ENCODE measurements at regions not wholly inside any gene's neighbourhood (a gene's known extent, or its start where the extent isn't known, plus 50 kb on each side); places are given as distances from the start of the nearest gene placed in this dataset.

GRCh38 chr6:1028723-1029122 lies 283.2 kb upstream of the FOXQ1 start:
- Histone ChIP-seq H3K27me3 (ENCODE audit: insufficient read depth) (peaks cover 13% of the 10 kb centered on the region), H3K36me3 (replicated peaks in 1 of 2; ENCODE audit: control insufficient read depth in 1 of 2, insufficient read depth in 2 of 2, low read length in 1 of 2) (no peaks in the 10 kb centered on the region), H3K4me2 (no peak overlapping the region), H2AFZ (ENCODE audit: low read depth) (no peak overlapping the region), H3K9me2 (no peaks in the 10 kb centered on the region), H3K4me3 (ENCODE audit: low read depth in 2 of 2, low read length in 1 of 2) (no peak overlapping the region), H4K20me1 (ENCODE audit: insufficient read depth) (no peaks in the 10 kb centered on the region), H3K4me1 (ENCODE audit: control insufficient read depth in 1 of 2, insufficient read depth in 2 of 2, low read depth in 1 of 2, low read length in 1 of 2) (no peaks in the 10 kb centered on the region), H3K9ac (no peak overlapping the region), H3F3A (replicated peaks; ENCODE audit: insufficient read depth) (no peaks in the 10 kb centered on the region), H3K27ac (ENCODE audit: low read depth in 2 of 2, low read length in 1 of 2) (no peak overlapping the region), H3K9me3 (no peaks in the 10 kb centered on the region), H3K79me2 (ENCODE audit: insufficient read depth) (no peaks in the 10 kb centered on the region)
- POLR2A ChIA-PET: no interaction called here
- CTCF ChIA-PET: no interaction called here
- no peak for DNase-seq
- WGBS (ENCODE audit: low lambda C conversion rate): 17% methylated on average over 8 of the region's 8 CpGs
- TF ChIP-seq USF1 (IDR thresholded peaks at IDR 0.05; ENCODE audit: borderline replicate concordance, low read depth) (no peak), IRF3 (IDR thresholded peaks at IDR 0.05; ENCODE audit: low read depth, low read length) (no peak), NFIC (IDR thresholded peaks at IDR 0.05; ENCODE audit: borderline replicate concordance) (no peak), TAF1 (IDR thresholded peaks at IDR 0.05; ENCODE audit: borderline replicate concordance, low read depth, low read length) (no peak), MXI1 (IDR thresholded peaks at IDR 0.05; ENCODE audit: low read depth, low read length) (no peak), PBX3 (IDR thresholded peaks at IDR 0.05) (no peak), MEF2A (IDR thresholded peaks at IDR 0.05; ENCODE audit: borderline replicate concordance, low read depth) (no peak), TCF12 (IDR thresholded peaks at IDR 0.05) (no peak), FOXJ3 (CRISPR knock-in tag; IDR thresholded peaks at IDR 0.05) (no peak), MAX (IDR thresholded peaks at IDR 0.05; ENCODE audit: low read depth) (no peak)

- 25% methylated on average over 9 of the region's 9 CpGs for WGBS (ENCODE audit: low lambda C conversion rate)
- no peaks in the 10 kb centered on the region for H3F3A ChIP-seq (replicated peaks; ENCODE audit: insufficient read depth)
- H4K20me1 ChIP-seq (ENCODE audit: insufficient read depth): no peaks in the 10 kb centered on the region
- DNase-seq: no peak
- H3K27me3 ChIP-seq (ENCODE audit: insufficient read depth): peaks cover 13% of the 10 kb centered on the region
- CTCF ChIA-PET: no interaction called here
- no peak overlapping the region for H2AFZ ChIP-seq (ENCODE audit: low read depth)
- H3K9me3 ChIP-seq: no peaks in the 10 kb centered on the region
- H3K4me1 ChIP-seq (ENCODE audit: control insufficient read depth in 1 of 2, insufficient read depth in 2 of 2, low read depth in 1 of 2, low read length in 1 of 2): no peaks in the 10 kb centered on the region
- H3K9ac ChIP-seq: no peak overlapping the region
- no peaks in the 10 kb centered on the region for H3K36me3 ChIP-seq (replicated peaks in 1 of 2; ENCODE audit: control insufficient read depth in 1 of 2, insufficient read depth in 2 of 2, low read length in 1 of 2)
- no peaks in the 10 kb centered on the region for H3K79me2 ChIP-seq (ENCODE audit: insufficient read depth)
- no peak overlapping the region for H3K4me3 ChIP-seq (ENCODE audit: low read depth in 2 of 2, low read length in 1 of 2)
- POLR2A ChIA-PET: no interaction called here
- no peak overlapping the region for H3K4me2 ChIP-seq
- no peak overlapping the region for H3K27ac ChIP-seq (ENCODE audit: low read depth in 2 of 2, low read length in 1 of 2)
- no peaks in the 10 kb centered on the region for H3K9me2 ChIP-seq
- no peak for TF ChIP-seq SMC3 (IDR thresholded peaks at IDR 0.05; ENCODE audit: low read depth, low read length)
- no peak for TF ChIP-seq YY1 (IDR thresholded peaks at IDR 0.05; ENCODE audit: low read depth)
- no peak for TF ChIP-seq EZH2phosphoT487 (IDR thresholded peaks at IDR 0.05; ENCODE audit: borderline replicate concordance, low read depth)
- TF ChIP-seq CHD2 (IDR thresholded peaks at IDR 0.05; ENCODE audit: low read length, partially characterized antibody): no peak
- no peak for TF ChIP-seq REST (IDR thresholded peaks at IDR 0.05; ENCODE audit: low read depth, low read length)
- no peak for TF ChIP-seq JUND (IDR thresholded peaks at IDR 0.05)
- no peak for TF ChIP-seq CTCF (IDR thresholded peaks at IDR 0.05)
- TF ChIP-seq ELF1 (IDR thresholded peaks at IDR 0.05): no peak
- TF ChIP-seq GABPA (IDR thresholded peaks at IDR 0.05; ENCODE audit: low read depth): no peak
- TF ChIP-seq FOSL2 (IDR thresholded peaks at IDR 0.05; ENCODE audit: borderline replicate concordance, low read depth): no peak
- no peak for TF ChIP-seq RAD21 (IDR thresholded peaks at IDR 0.05; ENCODE audit: low read length)
Measured at GRCh38 chr6:1027795-1028569, 283.9 kb upstream of the FOXQ1 start.

Data from SK-N-SH (cell line).